ENCODE measurements at regions not wholly inside any gene's neighbourhood (a gene's known extent, or its start where the extent isn't known, plus 50 kb on each side); places are given as distances from the start of the nearest gene placed in this dataset.
"Not testable (repeated sequence)": the region's sequence is repeated elsewhere in the genome, so short reads cannot be mapped to it uniquely, and the experiment has no call there.

- DNase-seq (ENCODE audit: low read depth in 2 of 2): no peak
Measured at GRCh38 chr6:92404281-92404680, 1015.1 kb downstream of the EPHA7 start.

GRCh38 chr6:92399911-92400310 is 1019.4 kb downstream of the EPHA7 start:
- no peak for DNase-seq (ENCODE audit: low read depth in 2 of 2)

- not testable (repeated sequence) for DNase-seq (ENCODE audit: low read depth in 2 of 2)
Measured at GRCh38 chr6:92388706-92389105, 1030.7 kb downstream of the EPHA7 start.

- no peak for DNase-seq (ENCODE audit: low read depth in 2 of 2)
Measured at GRCh38 chr6:92380803-92381601, 1038.4 kb downstream of the EPHA7 start.

- DNase-seq (ENCODE audit: low read depth in 2 of 2): no peak
Measured at GRCh38 chr6:92377137-92377536, 1042.2 kb downstream of the EPHA7 start.

- DNase-seq (ENCODE audit: low read depth in 2 of 2): peak in 1 of 2 donors; percentile 70
Measured at GRCh38 chr6:92376691-92377090, 1042.7 kb downstream of the EPHA7 start.

GRCh38 chr6:92371211-92372208 is 1047.8 kb downstream of the EPHA7 start:
- no peak for DNase-seq (ENCODE audit: low read depth in 2 of 2)

GRCh38 chr6:92369309-92369708 is 1050.0 kb downstream of the EPHA7 start:
- DNase-seq (ENCODE audit: low read depth in 2 of 2): no peak

GRCh38 chr6:92364948-92365541 is 1054.3 kb downstream of the EPHA7 start:
- DNase-seq (ENCODE audit: low read depth in 2 of 2): no peak

GRCh38 chr6:92363111-92363510 is 1056.2 kb downstream of the EPHA7 start:
- no peak for DNase-seq (ENCODE audit: low read depth in 2 of 2)

GRCh38 chr6:92362404-92362803 is 1057.0 kb downstream of the EPHA7 start:
- no peak for DNase-seq (ENCODE audit: low read depth in 2 of 2)

GRCh38 chr6:92361990-92362389 is 1057.4 kb downstream of the EPHA7 start:
- no peak for DNase-seq (ENCODE audit: low read depth in 2 of 2)

- DNase-seq (ENCODE audit: low read depth in 2 of 2): no peak
Measured at GRCh38 chr6:92354270-92354829, 1065.0 kb downstream of the EPHA7 start.

GRCh38 chr6:92352130-92352529 is 1067.2 kb downstream of the EPHA7 start:
- no peak for DNase-seq (ENCODE audit: low read depth in 2 of 2)

GRCh38 chr6:92341201-92341600 is 1078.2 kb downstream of the EPHA7 start:
- peak in 1 of 2 donors; percentile 63 for DNase-seq (ENCODE audit: low read depth in 2 of 2)

- peak in 1 of 2 donors; percentile 64 for DNase-seq (ENCODE audit: low read depth in 2 of 2)
Measured at GRCh38 chr6:92339936-92340640, 1079.3 kb downstream of the EPHA7 start.

GRCh38 chr6:92337571-92337970 is 1081.8 kb downstream of the EPHA7 start:
- no peak for DNase-seq (ENCODE audit: low read depth in 2 of 2)

GRCh38 chr6:92329208-92329847 is 1090.0 kb downstream of the EPHA7 start:
- DNase-seq (ENCODE audit: low read depth in 2 of 2): no peak

GRCh38 chr6:92315312-92315711 is 1104.0 kb downstream of the EPHA7 start:
- no peak for DNase-seq (ENCODE audit: low read depth in 2 of 2)

GRCh38 chr6:92297101-92297500 is 1122.3 kb downstream of the EPHA7 start:
- peak in 1 of 2 donors; percentile 28 for DNase-seq (ENCODE audit: low read depth in 2 of 2)
